C4-2B (cell line): ENCODE measurements at regions not wholly inside any gene's neighbourhood (a gene's known extent, or its start where the extent isn't known, plus 50 kb on each side); places are given as distances from the start of the nearest gene placed in this dataset.

Experiments used
- H3K27ac ChIP-seq: fragments of 450-650 bp; 2 replicates; pipeline ENCODE4 v1.5.1; 2017
- ZFX ChIP-seq: fragments of 450-650 bp; IDR thresholded peaks from 2 replicates; pipeline ENCODE4 v1.6.1; 2017
- TF ChIP-seq, protein P1 (sequence below): fragments of 450-650 bp; conservative IDR thresholded peaks from 2 replicates; pipeline ENCODE4 v1.5.1; 2017; ENCODE audit warnings: mild to moderate bottlenecking

DNA sequence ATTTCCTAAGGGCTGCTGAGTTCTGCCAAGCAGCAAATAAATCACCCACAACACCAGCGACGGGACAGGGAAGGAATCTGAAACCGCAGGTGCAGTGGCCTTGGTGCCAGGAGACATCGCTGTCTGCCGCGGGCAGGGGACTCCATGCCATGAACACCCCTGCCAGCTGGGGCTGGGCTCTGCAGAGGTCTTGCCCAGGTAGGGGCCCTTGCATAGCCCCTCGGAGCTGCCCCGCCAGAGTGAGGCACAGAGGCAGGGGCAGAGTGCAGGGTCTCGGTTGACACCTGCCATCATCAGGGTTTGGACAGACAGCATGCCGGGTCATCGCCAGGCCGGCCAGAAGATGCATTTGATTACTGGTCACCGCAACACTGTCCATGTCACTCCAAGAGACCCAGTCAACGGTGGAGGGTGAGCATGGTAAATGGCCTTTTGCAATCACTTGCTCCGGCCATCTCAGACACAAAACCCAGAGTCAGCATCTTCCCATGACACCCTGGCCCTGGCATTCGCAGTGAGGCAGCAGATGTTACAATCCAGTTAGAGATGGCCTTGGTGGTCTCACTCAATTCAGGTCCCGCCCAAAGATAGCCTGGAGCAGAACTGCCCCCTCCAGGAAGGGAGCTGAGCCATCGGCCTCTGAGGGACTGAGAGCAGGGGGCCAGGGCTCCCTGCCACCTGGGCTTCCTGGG, 255.4 kb downstream of the NDUFA10 start:
- no peak overlapping the region for H3K27ac ChIP-seq
- TF ChIP-seq ZFX: no peak
- TF ChIP-seq, protein P1, sequence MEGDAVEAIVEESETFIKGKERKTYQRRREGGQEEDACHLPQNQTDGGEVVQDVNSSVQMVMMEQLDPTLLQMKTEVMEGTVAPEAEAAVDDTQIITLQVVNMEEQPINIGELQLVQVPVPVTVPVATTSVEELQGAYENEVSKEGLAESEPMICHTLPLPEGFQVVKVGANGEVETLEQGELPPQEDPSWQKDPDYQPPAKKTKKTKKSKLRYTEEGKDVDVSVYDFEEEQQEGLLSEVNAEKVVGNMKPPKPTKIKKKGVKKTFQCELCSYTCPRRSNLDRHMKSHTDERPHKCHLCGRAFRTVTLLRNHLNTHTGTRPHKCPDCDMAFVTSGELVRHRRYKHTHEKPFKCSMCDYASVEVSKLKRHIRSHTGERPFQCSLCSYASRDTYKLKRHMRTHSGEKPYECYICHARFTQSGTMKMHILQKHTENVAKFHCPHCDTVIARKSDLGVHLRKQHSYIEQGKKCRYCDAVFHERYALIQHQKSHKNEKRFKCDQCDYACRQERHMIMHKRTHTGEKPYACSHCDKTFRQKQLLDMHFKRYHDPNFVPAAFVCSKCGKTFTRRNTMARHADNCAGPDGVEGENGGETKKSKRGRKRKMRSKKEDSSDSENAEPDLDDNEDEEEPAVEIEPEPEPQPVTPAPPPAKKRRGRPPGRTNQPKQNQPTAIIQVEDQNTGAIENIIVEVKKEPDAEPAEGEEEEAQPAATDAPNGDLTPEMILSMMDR: no peak

- TF ChIP-seq ZFX: no peak
- TF ChIP-seq, protein P1: no peak
- no peak overlapping the region for H3K27ac ChIP-seq
Measured at GRCh38 chr2:239768907-239769553, 256.1 kb downstream of the NDUFA10 start.

DNA sequence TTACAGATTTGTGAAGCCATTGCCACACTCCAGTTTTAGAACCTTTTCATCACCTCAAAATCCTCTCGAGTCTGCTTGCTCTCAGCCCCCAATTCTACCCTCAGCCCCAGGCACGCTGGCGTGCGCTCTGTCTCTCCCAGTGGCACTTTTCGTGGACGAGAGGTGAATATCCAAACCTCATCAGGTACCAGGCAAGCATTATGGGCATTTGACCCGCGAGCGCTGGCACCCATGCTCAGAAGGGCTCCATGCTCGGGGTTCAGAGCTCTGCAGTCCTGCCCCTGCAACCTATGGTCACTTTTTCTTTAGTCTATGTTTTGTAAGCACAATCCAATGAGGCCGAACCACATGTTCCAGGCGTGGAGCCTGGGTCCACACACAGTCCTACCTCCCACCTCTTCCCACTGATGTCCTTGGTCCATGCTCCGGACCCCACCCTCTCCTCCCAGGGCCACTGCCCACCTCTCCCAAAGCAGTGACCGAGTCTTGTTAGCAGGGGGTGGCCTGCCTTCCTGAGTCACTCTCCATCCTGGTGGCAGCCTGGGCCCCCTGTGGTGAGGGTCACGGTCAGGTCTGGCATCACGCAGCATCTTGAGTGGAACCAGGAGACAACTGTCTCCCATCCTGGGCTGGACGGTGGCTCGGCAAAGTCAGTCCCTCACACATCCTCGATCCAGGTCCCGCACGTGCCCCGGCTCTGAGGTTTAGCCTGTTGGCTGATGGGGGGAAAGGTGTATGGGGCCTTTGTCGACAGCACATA, 256.9 kb downstream of the NDUFA10 start:
- TF ChIP-seq, protein P1: no peak
- TF ChIP-seq ZFX: no peak
- H3K27ac ChIP-seq: no peak overlapping the region

- TF ChIP-seq, protein P1: no peak
- TF ChIP-seq ZFX: no peak
- H3K27ac ChIP-seq: no peak overlapping the region
Measured at GRCh38 chr2:239767021-239767905, 257.9 kb downstream of the NDUFA10 start.

DNA sequence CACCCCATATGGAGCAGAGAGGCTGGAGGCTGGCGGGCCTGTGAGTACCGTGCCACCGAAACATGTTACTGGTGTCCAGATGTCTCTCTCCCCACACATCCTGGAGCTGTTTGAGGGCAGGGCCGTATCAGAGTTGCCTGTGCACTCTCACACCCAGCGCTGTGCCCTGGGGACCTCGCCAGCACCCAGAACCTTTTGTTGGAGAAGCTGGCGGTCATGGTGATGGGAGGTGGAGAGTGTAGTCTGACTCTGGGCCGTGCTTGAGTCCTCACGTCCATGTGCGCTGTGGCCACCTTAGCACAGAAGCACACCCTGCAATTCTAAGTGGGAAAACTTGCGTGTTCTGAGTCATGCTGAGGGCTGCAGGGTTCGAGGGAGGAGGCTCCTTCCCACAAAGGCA, 259.2 kb downstream of the NDUFA10 start:
- no peak overlapping the region for H3K27ac ChIP-seq
- TF ChIP-seq, protein P1: no peak
- TF ChIP-seq ZFX: no peak

DNA sequence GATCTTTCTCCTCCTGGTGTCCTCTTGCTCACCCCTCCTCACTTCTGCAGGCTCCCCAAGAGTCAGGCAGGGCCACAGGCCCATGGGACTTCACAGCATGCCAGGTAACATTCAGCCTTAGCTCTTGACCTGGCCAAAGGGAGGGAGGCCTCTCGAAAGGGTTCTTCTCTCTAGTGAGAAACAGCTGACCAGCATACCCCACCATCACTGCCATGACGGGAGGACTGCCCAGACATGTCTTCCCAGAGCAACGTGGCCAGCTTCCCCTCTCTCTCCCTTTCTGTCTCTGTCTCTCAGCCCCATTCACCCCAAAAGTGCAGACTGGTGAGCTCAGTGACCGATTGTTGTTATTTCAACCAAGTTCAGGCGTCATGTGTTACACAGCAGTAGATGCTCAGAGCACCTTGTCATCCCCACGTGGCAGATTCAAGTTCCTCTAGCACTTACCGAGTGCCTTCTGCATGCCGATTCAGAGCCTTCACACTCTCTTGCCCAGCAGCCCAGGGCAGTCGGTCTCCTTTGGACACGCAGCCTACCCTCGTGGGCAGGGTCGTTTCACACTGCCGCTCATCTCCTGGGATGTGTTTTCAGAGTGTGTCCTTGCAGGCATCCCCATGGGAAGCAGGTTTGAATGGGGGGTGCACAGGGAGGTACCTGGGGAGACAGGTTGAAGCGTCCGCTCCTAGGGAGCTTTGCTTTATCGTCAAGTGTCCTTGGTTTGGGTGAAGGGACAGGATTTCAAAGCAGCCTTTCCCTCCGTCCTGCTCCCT, 259.9 kb downstream of the NDUFA10 start:
- no peak overlapping the region for H3K27ac ChIP-seq
- no peak for TF ChIP-seq ZFX
- TF ChIP-seq, protein P1: no peak
